ENCODE measurements at regions not wholly inside any gene's neighbourhood (a gene's known extent, or its start where the extent isn't known, plus 50 kb on each side); places are given as distances from the start of the nearest gene placed in this dataset.

GRCh38 chr3:193008654-193009053 is 91.0 kb upstream of the MB21D2 start:
- no peak for TF ChIP-seq CTCF (IDR thresholded peaks at IDR 0.05)
- Histone ChIP-seq H3K4me1 (no peaks in the 10 kb centered on the region), H3K4me3 (no peak overlapping the region), H3K27ac (no peak overlapping the region), H3K36me3 (no peaks in the 10 kb centered on the region), H3K27me3 (no peaks in the 10 kb centered on the region), H3K9me3 (peaks cover 5 to 8% of the 10 kb centered on the region in 2 donors)
- no peak for DNase-seq (ENCODE audit: low spot score in 2 of 2)
- intact Hi-C loops (cut with DNase I) = no loop called here

GRCh38 chr3:193010191-193010590 is 92.5 kb upstream of the MB21D2 start:
- no peaks in the 10 kb centered on the region for H3K4me1 ChIP-seq
- no peaks in the 10 kb centered on the region for H3K27me3 ChIP-seq
- TF ChIP-seq CTCF (IDR thresholded peaks at IDR 0.05) = no peak
- H3K4me3 ChIP-seq = no peak overlapping the region
- no peak overlapping the region for H3K27ac ChIP-seq
- H3K9me3 ChIP-seq = peaks cover 5 to 8% of the 10 kb centered on the region in 2 donors
- DNase-seq (ENCODE audit: low spot score in 2 of 2) = no peak
- H3K36me3 ChIP-seq = no peaks in the 10 kb centered on the region
- intact Hi-C loops (cut with DNase I) = no loop called here

- intact Hi-C loops (cut with DNase I) = no loop called here
- Histone ChIP-seq H3K9me3 (peaks cover 5 to 8% of the 10 kb centered on the region in 2 donors), H3K4me1 (no peaks in the 10 kb centered on the region), H3K4me3 (no peak overlapping the region), H3K27ac (no peak overlapping the region), H3K36me3 (no peaks in the 10 kb centered on the region), H3K27me3 (no peaks in the 10 kb centered on the region)
- no peak for DNase-seq (ENCODE audit: low spot score in 2 of 2)
- no peak for TF ChIP-seq CTCF (IDR thresholded peaks at IDR 0.05)
These were observed 94.3 kb upstream of the MB21D2 start for GRCh38 chr3:193011958-193012357.

- intact Hi-C loops (cut with DNase I) = no loop called here
- Histone ChIP-seq H3K36me3 (no peaks in the 10 kb centered on the region), H3K27me3 (no peaks in the 10 kb centered on the region), H3K4me3 (no peak overlapping the region), H3K27ac (no peak overlapping the region), H3K4me1 (no peaks in the 10 kb centered on the region), H3K9me3 (peaks cover 5 to 8% of the 10 kb centered on the region in 2 donors)
- TF ChIP-seq CTCF (IDR thresholded peaks at IDR 0.05) = no peak
- DNase-seq (ENCODE audit: low spot score in 2 of 2) = no peak
These were observed 97.2 kb upstream of the MB21D2 start for GRCh38 chr3:193014902-193015301.

GRCh38 chr3:193016437-193016901 is 98.8 kb upstream of the MB21D2 start:
- no peak for DNase-seq (ENCODE audit: low spot score in 2 of 2)
- H3K4me3 ChIP-seq = no peak overlapping the region
- H3K27me3 ChIP-seq = no peaks in the 10 kb centered on the region
- intact Hi-C loops (cut with DNase I) = no loop called here
- H3K36me3 ChIP-seq = no peaks in the 10 kb centered on the region
- H3K4me1 ChIP-seq = no peaks in the 10 kb centered on the region
- no peak for TF ChIP-seq CTCF (IDR thresholded peaks at IDR 0.05)
- no peak overlapping the region for H3K27ac ChIP-seq
- peaks cover 5 to 8% of the 10 kb centered on the region in 2 donors for H3K9me3 ChIP-seq

- H3K27ac ChIP-seq = no peak overlapping the region
- H3K9me3 ChIP-seq = no peaks in the 10 kb centered on the region
- H3K4me1 ChIP-seq = no peaks in the 10 kb centered on the region
- no peak overlapping the region for H3K4me3 ChIP-seq
- no peak for TF ChIP-seq CTCF (IDR thresholded peaks at IDR 0.05)
- no peaks in the 10 kb centered on the region for H3K36me3 ChIP-seq
- intact Hi-C loops (cut with DNase I) = no loop called here
- no peaks in the 10 kb centered on the region for H3K27me3 ChIP-seq
- no peak for DNase-seq (ENCODE audit: low spot score in 2 of 2)
These were observed 103.9 kb upstream of the MB21D2 start for GRCh38 chr3:193021506-193022010.

Measured in ascending aorta (tissue), 2 donors.